OCI-LY7 (cell line): ENCODE measurements at regions not wholly inside any gene's neighbourhood (a gene's known extent, or its start where the extent isn't known, plus 50 kb on each side); places are given as distances from the start of the nearest gene placed in this dataset.

Experiments
- BruUV-seq: library from RNA; stranded (reverse); fragments of 400-500 nt; replicated peaks from 2 replicates; lab custom pipeline; 2021; lab: Mats Ljungman, UMichigan
- CTCF ChIA-PET: fragments of 300-600 bp; sonication (Branson Sonifier 250); formaldehyde crosslinking; loops from one replicate; lab custom pipeline; 2022; ENCODE audit warnings: antibody characterized with exemption; ENCODE audit not compliant: unreplicated experiment; lab: Charles Lee
- POLR2A ChIA-PET: fragments of 300-600 bp; sonication (Branson Sonifier 250); formaldehyde crosslinking; loops from one replicate; lab custom pipeline; 2022; ENCODE audit warnings: antibody characterized with exemption; lab: Charles Lee
- DNase-seq: peaks from one replicate; pipeline ENCODE4 v3.0.0-alpha.2; 2015; ENCODE audit warnings: low spot score
- H2AFZ ChIP-seq: fragments of 200-600 bp; sonication (generic), shearing (Covaris generic); 2 replicates; pipeline ENCODE4 v1.6.1; 2014; ENCODE audit warnings: mild to moderate bottlenecking, antibody characterized with exemption, low read length, moderate library complexity
- H3K27ac ChIP-seq: fragments of 200-600 bp; sonication (generic); 2 replicates; pipeline ENCODE4 v1.5.1; 2014; ENCODE audit warnings: mixed run types, low read depth, mild to moderate bottlenecking, moderate library complexity, low read length, inconsistent platforms; ENCODE audit not compliant: poor library complexity, severe bottlenecking
- H3K36me3 ChIP-seq: fragments of 200-600 bp; sonication (generic); 2 replicates; pipeline ENCODE4 v1.6.1; 2014; ENCODE audit warnings: mild to moderate bottlenecking, antibody characterized with exemption, low read length, moderate library complexity, mixed read lengths; ENCODE audit not compliant: insufficient read depth
- H3K4me1 ChIP-seq: fragments of 200-600 bp; sonication (generic); 2 replicates; pipeline ENCODE4 v1.5.1; 2014; ENCODE audit warnings: mild to moderate bottlenecking, low read length; ENCODE audit not compliant: insufficient read depth, poor library complexity, severe bottlenecking
- H3K4me2 ChIP-seq: fragments of 200-600 bp; sonication (generic); 2 replicates; pipeline ENCODE4 v1.6.1; 2014; ENCODE audit warnings: mild to moderate bottlenecking, low read length
- H3K4me3 ChIP-seq: fragments of 200-600 bp; sonication (generic); 2 replicates; pipeline ENCODE4 v1.5.1; 2014; ENCODE audit warnings: mild to moderate bottlenecking, low read depth, low read length; ENCODE audit not compliant: poor library complexity, severe bottlenecking
- H3K79me2 ChIP-seq: fragments of 200-600 bp; sonication (generic); 2 replicates; pipeline ENCODE4 v1.6.1; 2016; ENCODE audit warnings: low read depth, mild to moderate bottlenecking, low read length, moderate library complexity, mixed read lengths; ENCODE audit not compliant: insufficient read depth
- H3K9me2 ChIP-seq: fragments of 200-600 bp; sonication (generic); 2 replicates; pipeline ENCODE4 v1.6.1; 2016; ENCODE audit warnings: mild to moderate bottlenecking, low read length, mixed read lengths; ENCODE audit not compliant: insufficient read depth
- H3K9me3 ChIP-seq: fragments of 200-600 bp; sonication (generic); 2 replicates; pipeline ENCODE4 v1.6.1; 2014; ENCODE audit warnings: mild to moderate bottlenecking, mixed run types, low read length, mixed read lengths
- H4K20me1 ChIP-seq: fragments of 200-600 bp; sonication (generic); 2 replicates; pipeline ENCODE4 v1.6.1; 2014; ENCODE audit warnings: mild to moderate bottlenecking, antibody characterized with exemption, low read length, moderate library complexity, mixed read lengths; ENCODE audit not compliant: insufficient read depth
- CTCF ChIP-seq: fragments of 200-600 bp; sonication (generic); conservative IDR thresholded peaks from 2 replicates; pipeline ENCODE4 v1.5.1; 2014; ENCODE audit warnings: mild to moderate bottlenecking, antibody characterized with exemption, low read length, moderate library complexity, mixed read lengths
- EZH2phosphoT487 ChIP-seq: fragments of 200-600 bp; sonication (generic); IDR thresholded peaks from 2 replicates; pipeline ENCODE4 v1.6.1; 2018; ENCODE audit warnings: low read depth, borderline replicate concordance, mild to moderate bottlenecking, mixed run types, antibody characterized with exemption, low read length, moderate library complexity, mixed read lengths
- intact Hi-C: fragments of 100-400 bp; cut with micrococcal nuclease; formaldehyde crosslinking; loops from one replicate; pipeline ENCODE4 v1.10.0; 2022; ENCODE audit not compliant: unreplicated experiment

DNA sequence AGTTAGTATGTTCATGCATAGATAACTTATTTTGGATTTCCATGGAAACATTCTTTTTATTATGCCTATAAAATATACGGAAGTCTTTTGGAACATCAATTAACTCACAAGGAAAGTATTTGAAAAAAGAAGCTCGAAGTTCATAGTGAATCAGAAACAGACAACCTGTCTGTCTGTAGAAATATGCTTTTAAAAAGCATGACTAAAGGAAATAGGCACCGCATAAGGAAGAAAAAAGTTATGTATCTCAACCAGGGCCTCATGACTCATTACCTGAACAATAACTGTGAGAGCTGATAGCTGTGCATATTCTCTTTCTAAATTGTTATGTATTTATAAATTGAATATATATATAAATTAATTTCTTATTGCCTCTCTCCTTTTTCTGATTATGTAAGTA, 324.1 kb downstream of the TLL1 start:
- H3K9me3 ChIP-seq = no peaks in the 10 kb centered on the region
- H3K4me3 ChIP-seq = no peak overlapping the region
- H3K79me2 ChIP-seq = no peaks in the 10 kb centered on the region
- no peak for TF ChIP-seq EZH2phosphoT487
- TF ChIP-seq CTCF = no peak
- intact Hi-C loops = no loop called here
- H3K4me2 ChIP-seq = no peak overlapping the region
- no TSS peak for BruUV-seq
- no peak overlapping the region for H3K27ac ChIP-seq
- ChIA-PET CTCF (no interaction called here), POLR2A (interaction anchor here (0.6 kb wide), 1 partner anchor 150 kb away, joined by 3 read pairs; no protein-coding TSS in a partner anchor)
- H4K20me1 ChIP-seq = no peaks in the 10 kb centered on the region
- H3K36me3 ChIP-seq = no peaks in the 10 kb centered on the region
- no peak overlapping the region for H2AFZ ChIP-seq
- DNase-seq = no peak
- H3K4me1 ChIP-seq = no peaks in the 10 kb centered on the region
- no peaks in the 10 kb centered on the region for H3K9me2 ChIP-seq

GRCh38 chr4:166198041-166198440, 325.0 kb downstream of the TLL1 start:
- Histone ChIP-seq H3K4me3 (no peak overlapping the region), H4K20me1 (no peaks in the 10 kb centered on the region), H3K4me2 (no peak overlapping the region), H3K27ac (no peak overlapping the region), H3K9me2 (no peaks in the 10 kb centered on the region), H3K4me1 (no peaks in the 10 kb centered on the region), H3K36me3 (no peaks in the 10 kb centered on the region), H2AFZ (no peak overlapping the region), H3K9me3 (no peaks in the 10 kb centered on the region), H3K79me2 (no peaks in the 10 kb centered on the region)
- no peak for DNase-seq
- ChIA-PET POLR2A (interaction anchor here (0.7 kb wide), 2 partner anchors 21 to 1137 kb away, joined by 4 to 5 read pairs; no protein-coding TSS in a partner anchor), CTCF (no interaction called here)
- intact Hi-C loops = no loop called here
- TF ChIP-seq EZH2phosphoT487 (no peak), CTCF (no peak)
- no TSS peak for BruUV-seq

DNA sequence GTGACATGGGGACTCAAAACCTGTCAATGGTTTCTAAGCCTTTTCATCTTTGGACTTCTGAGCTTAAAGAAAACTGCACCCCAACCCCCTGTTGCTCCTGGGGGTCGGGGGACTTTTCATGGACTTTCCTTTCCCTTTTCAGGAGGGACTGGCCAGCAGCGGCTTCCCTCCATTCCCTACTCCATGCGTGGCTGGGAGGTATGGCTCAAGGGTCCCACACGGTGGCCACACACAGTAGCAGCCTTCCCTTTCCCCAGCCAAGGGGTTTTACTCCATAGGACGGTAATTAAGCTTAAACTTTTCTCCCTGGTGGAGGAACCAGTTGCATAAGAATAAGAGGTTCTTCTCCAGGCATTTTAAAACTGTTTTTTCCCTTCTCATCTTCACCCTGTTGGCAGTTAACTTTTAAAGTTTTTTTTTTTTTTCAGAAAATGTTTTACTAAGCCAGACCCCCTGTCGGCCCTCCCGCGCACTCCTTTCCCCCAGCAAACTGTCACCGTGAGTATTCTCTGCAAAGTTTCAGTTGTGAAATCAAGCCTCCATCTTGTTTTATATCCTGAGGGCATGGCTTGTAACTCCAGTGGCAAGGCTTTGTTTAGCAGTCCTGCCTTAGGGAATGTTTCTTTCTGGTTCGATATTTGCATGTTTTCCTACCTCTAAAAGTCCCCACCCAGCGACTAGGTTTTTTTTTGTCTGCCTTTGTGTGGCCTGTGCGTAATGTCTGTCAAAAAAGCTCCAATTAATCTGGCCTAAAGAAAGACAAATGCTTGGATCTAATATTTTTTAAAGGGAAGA, 325.7 kb downstream of the TLL1 start:
- no TSS peak for BruUV-seq

More for the DNA sequence above, 325.7 kb downstream of the TLL1 start:
- no peaks in the 10 kb centered on the region for H3K36me3 ChIP-seq
- no peaks in the 10 kb centered on the region for H3K9me2 ChIP-seq
- H2AFZ ChIP-seq = no peak overlapping the region
- H3K27ac ChIP-seq = no peak overlapping the region
- H3K79me2 ChIP-seq = no peaks in the 10 kb centered on the region
- CTCF ChIA-PET = no interaction called here
- H3K4me1 ChIP-seq = no peaks in the 10 kb centered on the region
- no peak overlapping the region for H3K4me2 ChIP-seq
- POLR2A ChIA-PET = interaction anchor here (0.7 kb wide), 2 partner anchors 21 to 1136 kb away, joined by 4 to 5 read pairs; no protein-coding TSS in a partner anchor
- no peak overlapping the region for H3K4me3 ChIP-seq
- no peaks in the 10 kb centered on the region for H4K20me1 ChIP-seq
- TF ChIP-seq CTCF = no peak
- TF ChIP-seq EZH2phosphoT487 = no peak
- intact Hi-C loops = no loop called here
- no peak for DNase-seq
- H3K9me3 ChIP-seq = no peaks in the 10 kb centered on the region
